Fibroblast of villous mesenchyme (primary cell): ENCODE measurements at regions not wholly inside any gene's neighbourhood (a gene's known extent, or its start where the extent isn't known, plus 50 kb on each side); places are given as distances from the start of the nearest gene placed in this dataset.

Experiments
- DNase-seq: peaks from one replicate; pipeline ENCODE4 v3.0.0-alpha.2; 2010; ENCODE audit warnings: low read depth
- H3K4me3 ChIP-seq: 2 replicates; pipeline ENCODE4 v1.5.1; 2011; ENCODE audit warnings: low read depth, mild to moderate bottlenecking, low read length
- CTCF ChIP-seq: IDR thresholded peaks from 2 replicates; pipeline ENCODE4 v1.5.1; 2012; ENCODE audit warnings: low read depth, mild to moderate bottlenecking, low read length; ENCODE audit not compliant: insufficient read depth

- no peak for TF ChIP-seq CTCF
- DNase-seq = peak; percentile 46
- H3K4me3 ChIP-seq = no peak overlapping the region
Measured at GRCh38 chr14:58942516-58942915, 246.0 kb upstream of the DAAM1 start.

- no peak for DNase-seq
- no peak for TF ChIP-seq CTCF
- no peak overlapping the region for H3K4me3 ChIP-seq
Measured at GRCh38 chr14:58944343-58944967, 244.0 kb upstream of the DAAM1 start.

- peak; percentile 56 for DNase-seq
- no peak overlapping the region for H3K4me3 ChIP-seq
- no peak for TF ChIP-seq CTCF
Measured at GRCh38 chr14:58944968-58945356, 243.5 kb upstream of the DAAM1 start.

- no peak for DNase-seq
- TF ChIP-seq CTCF = no peak
- no peak overlapping the region for H3K4me3 ChIP-seq
Measured at GRCh38 chr14:58946431-58946830, 242.0 kb upstream of the DAAM1 start.

GRCh38 chr14:58947156-58947555 is 241.3 kb upstream of the DAAM1 start:
- no peak for DNase-seq
- no peak for TF ChIP-seq CTCF
- H3K4me3 ChIP-seq = no peak overlapping the region

- DNase-seq = peak; percentile 39
- no peak overlapping the region for H3K4me3 ChIP-seq
- TF ChIP-seq CTCF = peak; percentile 25
Measured at GRCh38 chr14:58947814-58948445, 240.5 kb upstream of the DAAM1 start.

GRCh38 chr14:58950555-58950954 is 237.9 kb upstream of the DAAM1 start:
- no peak for DNase-seq
- no peak for TF ChIP-seq CTCF

More at GRCh38 chr14:58950555-58950954, 237.9 kb upstream of the DAAM1 start:
- no peak overlapping the region for H3K4me3 ChIP-seq
